DND-41 (cell line): ENCODE measurements at regions not wholly inside any gene's neighbourhood (a gene's known extent, or its start where the extent isn't known, plus 50 kb on each side); places are given as distances from the start of the nearest gene placed in this dataset.

Experiments used
- EZH2 ChIP-seq: IDR thresholded peaks from 3 replicates; pipeline ENCODE4 v1.6.1; 2012; ENCODE audit warnings: borderline replicate concordance, low read depth, mild to moderate bottlenecking, moderate library complexity, low read length, inconsistent platforms; ENCODE audit not compliant: severe bottlenecking
- TF ChIP-seq, protein P1 (sequence below): IDR thresholded peaks from 2 replicates; pipeline ENCODE4 v1.5.1; 2012; ENCODE audit warnings: borderline replicate concordance, low read length, moderate library complexity, mild to moderate bottlenecking; ENCODE audit not compliant: poor library complexity, severe bottlenecking; ENCODE audit errors: extremely low read depth

DNA sequence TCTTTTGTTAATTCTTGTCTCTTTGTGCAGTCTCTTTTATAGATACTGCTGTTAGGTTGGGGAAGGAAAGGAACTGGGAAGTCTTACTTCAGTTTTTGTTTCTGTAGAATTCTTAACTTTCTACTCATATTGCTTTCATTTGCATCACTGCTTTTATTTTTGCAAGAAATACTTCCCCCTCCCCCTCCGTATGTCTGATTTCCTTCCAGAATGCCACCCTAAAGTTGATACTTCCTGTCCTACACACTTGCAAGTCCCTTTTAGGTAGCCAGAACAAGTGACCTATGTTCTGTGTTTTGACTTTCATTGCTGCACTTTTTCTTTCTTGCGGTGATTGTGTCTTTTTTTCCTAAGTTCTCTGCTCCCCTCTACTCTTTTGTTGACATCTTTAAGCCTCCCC is 477.4 kb downstream of the RSL24D1 start:
- TF ChIP-seq, protein P1, sequence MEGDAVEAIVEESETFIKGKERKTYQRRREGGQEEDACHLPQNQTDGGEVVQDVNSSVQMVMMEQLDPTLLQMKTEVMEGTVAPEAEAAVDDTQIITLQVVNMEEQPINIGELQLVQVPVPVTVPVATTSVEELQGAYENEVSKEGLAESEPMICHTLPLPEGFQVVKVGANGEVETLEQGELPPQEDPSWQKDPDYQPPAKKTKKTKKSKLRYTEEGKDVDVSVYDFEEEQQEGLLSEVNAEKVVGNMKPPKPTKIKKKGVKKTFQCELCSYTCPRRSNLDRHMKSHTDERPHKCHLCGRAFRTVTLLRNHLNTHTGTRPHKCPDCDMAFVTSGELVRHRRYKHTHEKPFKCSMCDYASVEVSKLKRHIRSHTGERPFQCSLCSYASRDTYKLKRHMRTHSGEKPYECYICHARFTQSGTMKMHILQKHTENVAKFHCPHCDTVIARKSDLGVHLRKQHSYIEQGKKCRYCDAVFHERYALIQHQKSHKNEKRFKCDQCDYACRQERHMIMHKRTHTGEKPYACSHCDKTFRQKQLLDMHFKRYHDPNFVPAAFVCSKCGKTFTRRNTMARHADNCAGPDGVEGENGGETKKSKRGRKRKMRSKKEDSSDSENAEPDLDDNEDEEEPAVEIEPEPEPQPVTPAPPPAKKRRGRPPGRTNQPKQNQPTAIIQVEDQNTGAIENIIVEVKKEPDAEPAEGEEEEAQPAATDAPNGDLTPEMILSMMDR: no peak
- TF ChIP-seq EZH2: no peak
